ENCODE measurements at regions not wholly inside any gene's neighbourhood (a gene's known extent, or its start where the extent isn't known, plus 50 kb on each side); places are given as distances from the start of the nearest gene placed in this dataset.

- peak; percentile 29 for DNase-seq (ENCODE audit: low read depth, low spot score)
- TF ChIP-seq, protein P1, sequence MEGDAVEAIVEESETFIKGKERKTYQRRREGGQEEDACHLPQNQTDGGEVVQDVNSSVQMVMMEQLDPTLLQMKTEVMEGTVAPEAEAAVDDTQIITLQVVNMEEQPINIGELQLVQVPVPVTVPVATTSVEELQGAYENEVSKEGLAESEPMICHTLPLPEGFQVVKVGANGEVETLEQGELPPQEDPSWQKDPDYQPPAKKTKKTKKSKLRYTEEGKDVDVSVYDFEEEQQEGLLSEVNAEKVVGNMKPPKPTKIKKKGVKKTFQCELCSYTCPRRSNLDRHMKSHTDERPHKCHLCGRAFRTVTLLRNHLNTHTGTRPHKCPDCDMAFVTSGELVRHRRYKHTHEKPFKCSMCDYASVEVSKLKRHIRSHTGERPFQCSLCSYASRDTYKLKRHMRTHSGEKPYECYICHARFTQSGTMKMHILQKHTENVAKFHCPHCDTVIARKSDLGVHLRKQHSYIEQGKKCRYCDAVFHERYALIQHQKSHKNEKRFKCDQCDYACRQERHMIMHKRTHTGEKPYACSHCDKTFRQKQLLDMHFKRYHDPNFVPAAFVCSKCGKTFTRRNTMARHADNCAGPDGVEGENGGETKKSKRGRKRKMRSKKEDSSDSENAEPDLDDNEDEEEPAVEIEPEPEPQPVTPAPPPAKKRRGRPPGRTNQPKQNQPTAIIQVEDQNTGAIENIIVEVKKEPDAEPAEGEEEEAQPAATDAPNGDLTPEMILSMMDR (IDR thresholded peaks at IDR 0.05; ENCODE audit: low read depth, low read length), result no peak
- no peak overlapping the region for H3K4me3 ChIP-seq (ENCODE audit: low read depth, low read length)
- in situ Hi-C loops (cut with HindIII; ENCODE audit: low sequenced_read_pairs), result no loop called here
Observed at GRCh38 chr3:56974247-56974930, 86.1 kb upstream of the SPATA12 start.

DNA sequence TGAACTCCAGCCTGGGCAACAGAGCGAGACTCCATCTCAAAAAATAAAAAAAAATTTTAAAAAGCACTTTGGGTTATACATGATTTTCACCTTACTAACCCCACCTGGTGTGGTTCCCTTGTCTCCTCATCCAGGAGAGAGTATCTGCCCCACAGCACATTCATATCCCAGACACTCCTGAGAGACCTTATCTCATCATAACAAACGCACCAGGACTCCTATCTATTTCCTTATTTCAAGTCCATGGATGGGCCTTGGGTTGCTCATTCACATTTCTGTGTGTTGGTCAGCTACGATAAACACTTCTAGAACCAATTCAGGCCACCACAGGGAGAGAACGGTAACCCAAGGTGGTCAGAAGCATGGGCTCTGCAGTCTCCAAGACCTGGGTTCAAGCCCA lies 88.6 kb upstream of the SPATA12 start:
- TF ChIP-seq, protein P1 (IDR thresholded peaks at IDR 0.05; ENCODE audit: low read depth, low read length), result no peak
- H3K4me3 ChIP-seq (ENCODE audit: low read depth, low read length), result no peak overlapping the region
- in situ Hi-C loops (cut with HindIII; ENCODE audit: low sequenced_read_pairs), result no loop called here
- no peak for DNase-seq (ENCODE audit: low read depth, low spot score)

DNA sequence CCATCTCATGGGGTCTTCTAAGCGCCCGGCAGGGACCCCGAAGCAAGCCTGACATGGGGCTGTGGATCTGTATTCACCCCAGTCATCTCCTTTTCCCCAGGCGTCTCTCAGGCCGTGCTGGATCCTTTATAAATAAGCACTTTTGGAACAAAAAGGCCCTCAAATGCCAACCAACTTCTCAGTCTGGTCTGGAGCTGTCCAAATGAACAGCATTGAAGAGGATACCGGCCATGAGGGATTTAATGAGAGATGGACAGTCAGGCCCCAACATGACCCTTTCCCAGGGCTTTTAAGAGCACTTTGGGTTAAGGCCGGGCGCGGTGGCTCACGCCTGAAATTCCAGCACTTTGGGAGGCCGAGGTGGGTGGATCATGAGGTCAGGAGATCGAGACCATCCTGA lies 89.2 kb upstream of the SPATA12 start:
- H3K4me3 ChIP-seq (ENCODE audit: low read depth, low read length), result no peak overlapping the region
- no peak for DNase-seq (ENCODE audit: low read depth, low spot score)
- in situ Hi-C loops (cut with HindIII; ENCODE audit: low sequenced_read_pairs), result no loop called here
- TF ChIP-seq, protein P1 (IDR thresholded peaks at IDR 0.05; ENCODE audit: low read depth, low read length), result no peak

- DNase-seq (ENCODE audit: low read depth, low spot score), result no peak
- in situ Hi-C loops (cut with HindIII; ENCODE audit: low sequenced_read_pairs), result no loop called here
- no peak overlapping the region for H3K4me3 ChIP-seq (ENCODE audit: low read depth, low read length)
- TF ChIP-seq, protein P1 (IDR thresholded peaks at IDR 0.05; ENCODE audit: low read depth, low read length), result no peak
Observed at GRCh38 chr3:56970461-56970879, 90.0 kb upstream of the SPATA12 start.

DNA sequence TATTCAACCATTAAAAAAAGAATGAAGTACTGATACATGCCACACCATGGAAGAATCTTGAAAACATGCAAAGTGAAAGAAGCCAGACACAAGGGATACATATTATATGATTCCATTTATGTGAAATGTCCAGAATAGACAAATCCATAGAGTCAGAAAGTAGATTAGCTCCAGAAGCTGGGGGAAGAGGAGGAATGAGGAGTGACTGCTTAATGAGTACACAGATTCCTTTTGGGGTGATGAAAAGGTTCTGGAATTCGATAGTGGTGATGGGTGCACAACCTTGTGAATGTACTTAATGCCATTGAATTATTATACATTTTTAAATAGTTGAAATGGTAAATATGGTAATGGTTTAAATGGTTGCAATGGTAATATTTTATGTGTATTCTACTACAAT lies 90.6 kb upstream of the SPATA12 start:
- TF ChIP-seq, protein P1 (IDR thresholded peaks at IDR 0.05; ENCODE audit: low read depth, low read length), result no peak
- DNase-seq (ENCODE audit: low read depth, low spot score), result no peak
- H3K4me3 ChIP-seq (ENCODE audit: low read depth, low read length), result no peak overlapping the region
- in situ Hi-C loops (cut with HindIII; ENCODE audit: low sequenced_read_pairs), result no loop called here

DNA sequence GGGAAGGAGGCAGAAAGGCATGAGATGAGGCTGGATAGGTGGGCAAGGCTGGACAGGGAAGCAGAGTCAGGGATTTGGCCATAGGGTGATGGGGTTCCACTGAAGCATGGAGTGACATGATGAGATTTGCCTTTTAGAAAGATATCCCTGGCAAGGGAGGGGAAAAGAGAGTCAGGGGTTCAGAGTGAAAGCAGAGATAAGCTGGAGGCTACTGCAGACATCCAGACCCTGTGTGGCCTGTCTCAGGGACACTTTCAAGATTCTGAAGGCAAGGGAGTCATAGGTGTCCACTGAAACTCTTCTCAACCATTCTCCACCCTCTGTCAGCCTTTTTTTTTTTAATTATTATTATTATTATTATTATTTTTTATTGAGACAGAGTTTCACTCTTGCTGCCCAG lies 94.0 kb upstream of the SPATA12 start:
- TF ChIP-seq, protein P1 (IDR thresholded peaks at IDR 0.05; ENCODE audit: low read depth, low read length), result no peak
- no peak overlapping the region for H3K4me3 ChIP-seq (ENCODE audit: low read depth, low read length)
- DNase-seq (ENCODE audit: low read depth, low spot score), result no peak
- in situ Hi-C loops (cut with HindIII; ENCODE audit: low sequenced_read_pairs), result no loop called here
